ENCODE measurements at regions not wholly inside any gene's neighbourhood (a gene's known extent, or its start where the extent isn't known, plus 50 kb on each side); places are given as distances from the start of the nearest gene placed in this dataset.

DNA sequence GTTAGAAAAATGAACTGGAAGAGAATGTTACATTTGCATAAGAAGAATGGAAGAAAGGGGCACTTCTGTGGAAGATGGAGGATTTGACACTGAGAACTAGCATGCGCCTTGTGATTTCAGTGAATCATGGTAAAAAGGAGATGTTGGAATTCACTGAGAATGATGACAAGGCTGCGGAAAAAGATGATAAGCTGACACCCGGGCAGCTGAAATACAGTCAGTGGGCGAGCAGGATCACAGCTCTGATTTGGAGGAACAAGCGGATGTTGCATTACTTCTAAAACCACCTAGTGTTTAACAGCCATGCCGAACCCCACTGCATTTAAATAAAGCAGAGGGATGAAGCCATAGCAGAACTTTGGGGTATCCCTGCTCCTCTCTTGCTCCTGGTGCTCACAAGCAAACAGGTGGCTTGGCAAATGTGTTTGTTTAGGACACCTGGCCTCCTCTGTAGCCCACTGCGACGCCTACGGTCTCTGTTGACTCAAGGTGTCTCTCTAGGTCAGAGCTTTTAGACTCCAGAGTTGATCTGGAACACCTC lies 134.9 kb downstream of the NDUFA10 start:
- H3K9me3 Mint-ChIP-seq, result peaks cover 36% of the 10 kb centered on the region
- no peaks in the 10 kb centered on the region for H3K36me3 Mint-ChIP-seq (ENCODE audit: low read depth)
- no peak overlapping the region for H3K4me3 Mint-ChIP-seq
- TF ChIP-seq, protein P1, sequence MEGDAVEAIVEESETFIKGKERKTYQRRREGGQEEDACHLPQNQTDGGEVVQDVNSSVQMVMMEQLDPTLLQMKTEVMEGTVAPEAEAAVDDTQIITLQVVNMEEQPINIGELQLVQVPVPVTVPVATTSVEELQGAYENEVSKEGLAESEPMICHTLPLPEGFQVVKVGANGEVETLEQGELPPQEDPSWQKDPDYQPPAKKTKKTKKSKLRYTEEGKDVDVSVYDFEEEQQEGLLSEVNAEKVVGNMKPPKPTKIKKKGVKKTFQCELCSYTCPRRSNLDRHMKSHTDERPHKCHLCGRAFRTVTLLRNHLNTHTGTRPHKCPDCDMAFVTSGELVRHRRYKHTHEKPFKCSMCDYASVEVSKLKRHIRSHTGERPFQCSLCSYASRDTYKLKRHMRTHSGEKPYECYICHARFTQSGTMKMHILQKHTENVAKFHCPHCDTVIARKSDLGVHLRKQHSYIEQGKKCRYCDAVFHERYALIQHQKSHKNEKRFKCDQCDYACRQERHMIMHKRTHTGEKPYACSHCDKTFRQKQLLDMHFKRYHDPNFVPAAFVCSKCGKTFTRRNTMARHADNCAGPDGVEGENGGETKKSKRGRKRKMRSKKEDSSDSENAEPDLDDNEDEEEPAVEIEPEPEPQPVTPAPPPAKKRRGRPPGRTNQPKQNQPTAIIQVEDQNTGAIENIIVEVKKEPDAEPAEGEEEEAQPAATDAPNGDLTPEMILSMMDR (IDR thresholded peaks at IDR 0.05), result no peak
- DNase-seq, result no peak
- H3K4me1 Mint-ChIP-seq (ENCODE audit: low read depth), result no peaks in the 10 kb centered on the region
- H3K27me3 Mint-ChIP-seq (ENCODE audit: insufficient read depth), result peaks cover 2% of the 10 kb centered on the region
- no peak overlapping the region for H3K27ac Mint-ChIP-seq

GRCh38 chr2:239889641-239890121 lies 135.5 kb downstream of the NDUFA10 start:
- TF ChIP-seq, protein P1 (IDR thresholded peaks at IDR 0.05), result no peak
- H3K4me1 Mint-ChIP-seq (ENCODE audit: low read depth), result no peaks in the 10 kb centered on the region
- no peak overlapping the region for H3K4me3 Mint-ChIP-seq
- DNase-seq, result no peak
- peaks cover 2% of the 10 kb centered on the region for H3K27me3 Mint-ChIP-seq (ENCODE audit: insufficient read depth)
- H3K27ac Mint-ChIP-seq, result no peak overlapping the region
- no peaks in the 10 kb centered on the region for H3K36me3 Mint-ChIP-seq (ENCODE audit: low read depth)
- H3K9me3 Mint-ChIP-seq, result peaks cover 37% of the 10 kb centered on the region

GRCh38 chr2:239887604-239888003 lies 137.5 kb downstream of the NDUFA10 start:
- no peak for DNase-seq
- peaks cover 2% of the 10 kb centered on the region for H3K27me3 Mint-ChIP-seq (ENCODE audit: insufficient read depth)
- TF ChIP-seq, protein P1 (IDR thresholded peaks at IDR 0.05), result no peak
- no peaks in the 10 kb centered on the region for H3K36me3 Mint-ChIP-seq (ENCODE audit: low read depth)
- no peak overlapping the region for H3K4me3 Mint-ChIP-seq
- H3K9me3 Mint-ChIP-seq, result peaks cover 28% of the 10 kb centered on the region
- no peaks in the 10 kb centered on the region for H3K4me1 Mint-ChIP-seq (ENCODE audit: low read depth)
- no peak overlapping the region for H3K27ac Mint-ChIP-seq

DNA sequence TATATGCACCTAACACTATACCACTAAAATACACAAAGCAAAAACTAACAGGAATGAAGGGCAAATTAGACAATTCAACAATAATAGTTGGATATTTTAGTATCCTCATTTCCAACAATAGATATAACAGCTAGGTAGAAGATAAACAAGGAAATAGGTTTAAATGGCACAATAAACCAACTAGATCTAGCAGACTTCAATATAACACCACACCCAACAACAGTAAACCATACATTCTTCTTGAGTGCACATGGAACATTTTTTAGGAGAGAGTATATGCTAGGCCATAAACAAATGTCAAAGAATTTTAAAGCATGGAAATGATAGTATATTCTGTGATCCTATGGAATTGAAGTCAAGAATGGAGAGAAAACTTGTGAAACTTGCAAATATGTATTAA lies 138.4 kb downstream of the NDUFA10 start:
- peaks cover 24% of the 10 kb centered on the region for H3K9me3 Mint-ChIP-seq
- TF ChIP-seq, protein P1 (IDR thresholded peaks at IDR 0.05), result no peak
- peaks cover 2% of the 10 kb centered on the region; the same call in 1 of the 2 replicates for H3K27me3 Mint-ChIP-seq (ENCODE audit: insufficient read depth)
- H3K27ac Mint-ChIP-seq, result no peak overlapping the region
- no peaks in the 10 kb centered on the region for H3K36me3 Mint-ChIP-seq (ENCODE audit: low read depth)
- DNase-seq, result no peak
- peaks cover 6% of the 10 kb centered on the region for H3K4me1 Mint-ChIP-seq (ENCODE audit: low read depth)
- no peak overlapping the region for H3K4me3 Mint-ChIP-seq

DNA sequence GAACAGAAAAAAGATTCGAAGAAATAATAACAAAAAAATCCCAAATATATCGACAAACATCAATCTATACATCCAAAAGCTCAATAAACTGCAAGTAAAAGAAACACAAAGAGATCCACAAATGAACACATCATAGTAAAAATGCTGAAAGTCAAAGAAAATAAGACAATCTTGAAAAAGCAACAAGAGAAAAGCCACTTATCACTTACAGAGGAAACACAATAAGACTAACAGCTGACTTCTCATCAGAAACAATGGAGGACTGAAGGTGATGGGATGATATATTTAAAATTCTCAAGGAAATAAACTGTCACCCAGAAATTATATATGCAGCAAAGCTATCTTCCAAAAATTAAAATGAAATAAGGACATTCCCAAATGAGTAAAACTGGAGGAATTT lies 140.3 kb downstream of the NDUFA10 start:
- TF ChIP-seq, protein P1 (IDR thresholded peaks at IDR 0.05), result no peak
- DNase-seq, result no peak
- H3K4me3 Mint-ChIP-seq, result no peak overlapping the region

DNA sequence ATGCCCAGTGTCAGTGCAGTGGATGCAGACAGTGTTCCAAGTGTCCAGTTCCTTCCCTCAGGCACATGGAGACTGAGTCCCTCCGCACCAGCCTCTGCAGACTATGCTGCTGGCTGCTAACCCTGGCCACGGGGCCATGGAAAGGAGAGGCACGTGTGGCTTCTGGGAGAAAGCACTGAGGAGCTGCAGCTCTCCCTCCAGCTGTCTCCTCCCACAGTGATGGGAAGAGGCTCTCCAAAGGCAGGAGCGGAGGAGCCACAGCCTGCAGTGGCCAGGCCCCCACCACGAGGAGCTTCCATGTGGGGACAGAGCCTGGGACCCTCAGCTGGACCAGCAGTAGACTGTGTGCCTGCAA lies 141.1 kb downstream of the NDUFA10 start:
- TF ChIP-seq, protein P1 (IDR thresholded peaks at IDR 0.05), result no peak
- H3K27ac Mint-ChIP-seq, result no peak overlapping the region
- peaks cover 14% of the 10 kb centered on the region for H3K4me1 Mint-ChIP-seq (ENCODE audit: low read depth)
- DNase-seq, result no peak
- H3K36me3 Mint-ChIP-seq (ENCODE audit: low read depth), result no peaks in the 10 kb centered on the region
- H3K4me3 Mint-ChIP-seq, result no peak overlapping the region
- peaks cover 24% of the 10 kb centered on the region for H3K9me3 Mint-ChIP-seq
- peaks cover 5% of the 10 kb centered on the region for H3K27me3 Mint-ChIP-seq (ENCODE audit: insufficient read depth)

More for the DNA sequence above, 140.3 kb downstream of the NDUFA10 start:
- Mint-ChIP-seq H3K9me3 (peaks cover 24% of the 10 kb centered on the region), H3K36me3 (ENCODE audit: low read depth) (no peaks in the 10 kb centered on the region), H3K4me1 (ENCODE audit: low read depth) (peaks cover 14% of the 10 kb centered on the region), H3K27me3 (ENCODE audit: insufficient read depth) (peaks cover 5% of the 10 kb centered on the region; the same call in 1 of the 2 replicates), H3K27ac (no peak overlapping the region)

All from HFFc6 (cell line).